NT2/D1 (cell line): ENCODE measurements at regions not wholly inside any gene's neighbourhood (a gene's known extent, or its start where the extent isn't known, plus 50 kb on each side); places are given as distances from the start of the nearest gene placed in this dataset.

Source experiments
- DNase-seq: peaks from one replicate; pipeline ENCODE4 v3.0.0-alpha.2; 2011; ENCODE audit warnings: low read depth, low spot score
- H3K27me3 ChIP-seq: 2 replicates; pipeline ENCODE4 v1.6.0; 2011; ENCODE audit warnings: mild to moderate bottlenecking; ENCODE audit not compliant: insufficient read length, insufficient read depth
- H3K36me3 ChIP-seq: 2 replicates; pipeline ENCODE4 v1.6.1; 2011; ENCODE audit warnings: mild to moderate bottlenecking, low read length, mixed read lengths; ENCODE audit not compliant: insufficient read depth, insufficient read length
- H3K4me1 ChIP-seq: 2 replicates; pipeline ENCODE4 v1.5.1; 2011; ENCODE audit not compliant: insufficient read depth, insufficient read length
- H3K4me3 ChIP-seq: 2 replicates; pipeline ENCODE4 v1.5.1; 2011; ENCODE audit warnings: low read depth; ENCODE audit not compliant: insufficient read length
- H3K9ac ChIP-seq: 2 replicates; pipeline ENCODE4 v1.6.0; 2011; ENCODE audit warnings: low read depth; ENCODE audit not compliant: insufficient read length
- H3K9me3 ChIP-seq: 2 replicates; pipeline ENCODE4 v1.5.1; 2011; ENCODE audit warnings: mild to moderate bottlenecking, low read length; ENCODE audit not compliant: insufficient read depth
- SUZ12 ChIP-seq: IDR thresholded peaks from 2 replicates; pipeline ENCODE4 v1.6.1; 2011; ENCODE audit not compliant: insufficient read length, insufficient read depth; ENCODE audit errors: extremely low read depth
- YY1 ChIP-seq: IDR thresholded peaks from 2 replicates; pipeline ENCODE4 v1.6.1; 2011; ENCODE audit not compliant: insufficient read length, insufficient read depth
- ZNF274 ChIP-seq: IDR thresholded peaks from 2 replicates; pipeline ENCODE4 v1.6.1; 2011; ENCODE audit warnings: mild to moderate bottlenecking, low read depth, low read length

DNA sequence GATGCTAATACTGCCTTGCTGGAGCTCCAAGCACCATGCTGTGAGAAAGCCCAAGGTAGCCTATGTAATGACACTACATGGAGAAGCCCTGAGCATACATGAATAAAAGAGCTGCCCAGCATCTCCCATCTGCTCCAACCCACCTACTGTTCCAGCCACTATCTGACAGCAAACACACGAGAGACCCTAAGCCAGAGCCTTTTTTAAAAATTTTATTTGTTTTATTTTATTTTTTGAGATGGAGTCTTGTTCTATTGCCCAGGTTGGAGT is 95.2 kb upstream of the PRICKLE1 start:
- Histone ChIP-seq H3K36me3 (no peaks in the 10 kb centered on the region), H3K4me1 (no peaks in the 10 kb centered on the region), H3K9me3 (peaks cover 4% of the 10 kb centered on the region; the same call in 1 of the 2 replicates), H3K4me3 (no peak overlapping the region), H3K27me3 (no peaks in the 10 kb centered on the region), H3K9ac (no peak overlapping the region)
- no peak for TF ChIP-seq YY1
- TF ChIP-seq SUZ12 = no peak
- no peak for TF ChIP-seq ZNF274
- DNase-seq = no peak

GRCh38 chr12:42683933-42684801 is 94.6 kb upstream of the PRICKLE1 start:
- Histone ChIP-seq H3K4me3 (no peak overlapping the region), H3K4me1 (no peaks in the 10 kb centered on the region), H3K9me3 (peaks cover 4% of the 10 kb centered on the region; the same call in 1 of the 2 replicates), H3K36me3 (no peaks in the 10 kb centered on the region), H3K9ac (no peak overlapping the region), H3K27me3 (no peaks in the 10 kb centered on the region)
- TF ChIP-seq SUZ12 (no peak), YY1 (no peak), ZNF274 (no peak)
- no peak for DNase-seq

- H3K36me3 ChIP-seq = no peaks in the 10 kb centered on the region
- no peak for DNase-seq
- H3K4me1 ChIP-seq = no peaks in the 10 kb centered on the region
- no peak overlapping the region for H3K4me3 ChIP-seq
- no peaks in the 10 kb centered on the region for H3K9me3 ChIP-seq
- no peak for TF ChIP-seq SUZ12
- TF ChIP-seq YY1 = no peak
- TF ChIP-seq ZNF274 = no peak
- no peak overlapping the region for H3K9ac ChIP-seq
- no peaks in the 10 kb centered on the region for H3K27me3 ChIP-seq
Observed at GRCh38 chr12:42683266-42683665, 93.7 kb upstream of the PRICKLE1 start.

DNA sequence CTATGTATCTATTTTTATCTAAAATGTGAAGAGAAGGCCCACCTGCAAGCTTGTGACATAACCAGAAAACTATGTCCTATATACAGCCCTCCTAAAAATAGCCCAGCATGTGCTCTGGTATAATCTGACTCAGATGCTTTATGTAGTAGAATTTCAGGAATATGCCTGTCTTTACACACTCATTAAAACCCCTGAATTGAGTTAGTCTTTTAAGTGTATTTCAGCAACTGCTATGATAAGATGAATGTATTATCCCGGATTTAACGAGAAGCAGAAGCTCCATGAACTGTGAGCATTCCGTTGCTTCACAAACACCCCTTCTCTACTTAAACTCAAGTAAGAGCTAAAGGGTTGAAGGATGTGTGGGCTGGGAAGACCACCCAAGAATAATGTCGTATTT is 89.9 kb upstream of the PRICKLE1 start:
- TF ChIP-seq YY1 = no peak
- no peak for TF ChIP-seq ZNF274
- TF ChIP-seq SUZ12 = no peak
- Histone ChIP-seq H3K4me1 (no peaks in the 10 kb centered on the region), H3K36me3 (no peaks in the 10 kb centered on the region), H3K9me3 (0 out of 2 replicates have a peak, but pooled peaks cover 6% of the 10 kb centered on the region), H3K9ac (no peak overlapping the region), H3K27me3 (no peaks in the 10 kb centered on the region), H3K4me3 (no peak overlapping the region)
- no peak for DNase-seq

GRCh38 chr12:42677461-42677860 is 87.9 kb upstream of the PRICKLE1 start:
- Histone ChIP-seq H3K4me3 (no peak overlapping the region), H3K36me3 (no peaks in the 10 kb centered on the region), H3K27me3 (no peaks in the 10 kb centered on the region), H3K9me3 (0 out of 2 replicates have a peak, but pooled peaks cover 6% of the 10 kb centered on the region), H3K4me1 (no peaks in the 10 kb centered on the region), H3K9ac (no peak overlapping the region)
- DNase-seq = no peak
- TF ChIP-seq YY1 (no peak), ZNF274 (no peak), SUZ12 (no peak)

GRCh38 chr12:42673535-42673934 is 84.0 kb upstream of the PRICKLE1 start:
- Histone ChIP-seq H3K4me1 (no peaks in the 10 kb centered on the region), H3K27me3 (no peaks in the 10 kb centered on the region), H3K4me3 (no peak overlapping the region), H3K9me3 (0 out of 2 replicates have a peak, but pooled peaks cover 6% of the 10 kb centered on the region), H3K36me3 (no peaks in the 10 kb centered on the region), H3K9ac (no peak overlapping the region)
- DNase-seq = no peak
- no peak for TF ChIP-seq SUZ12
- TF ChIP-seq ZNF274 = no peak
- no peak for TF ChIP-seq YY1

DNA sequence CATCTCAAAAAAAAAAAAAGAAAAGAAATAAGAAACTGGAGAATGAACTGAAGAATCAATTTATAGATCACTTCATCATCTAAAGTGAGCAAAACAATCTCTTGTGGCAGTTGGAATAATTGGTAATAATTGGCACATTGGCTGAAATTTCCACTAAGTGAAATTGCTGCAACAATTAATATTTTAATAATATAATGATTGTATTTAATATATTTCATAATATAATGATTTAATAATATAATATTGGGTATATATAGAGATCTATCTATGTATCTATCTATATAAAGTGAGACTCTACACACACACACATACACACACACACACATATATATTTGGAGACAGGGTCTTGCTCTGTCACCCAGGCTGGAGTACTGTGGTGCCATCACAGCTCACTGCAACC is 81.2 kb upstream of the PRICKLE1 start:
- Histone ChIP-seq H3K36me3 (no peaks in the 10 kb centered on the region), H3K4me1 (no peaks in the 10 kb centered on the region), H3K4me3 (no peak overlapping the region), H3K9me3 (no peaks in the 10 kb centered on the region), H3K27me3 (no peaks in the 10 kb centered on the region), H3K9ac (no peak overlapping the region)
- no peak for TF ChIP-seq ZNF274
- TF ChIP-seq SUZ12 = no peak
- no peak for TF ChIP-seq YY1
- DNase-seq = no peak
